ENCODE measurements at regions not wholly inside any gene's neighbourhood (a gene's known extent, or its start where the extent isn't known, plus 50 kb on each side); places are given as distances from the start of the nearest gene placed in this dataset.

- no peaks in the 10 kb centered on the region for H3K9me3 ChIP-seq (ENCODE audit: low read length)
- H3K79me2 ChIP-seq (ENCODE audit: insufficient read depth, low read depth, low read length): no peaks in the 10 kb centered on the region
- H3K36me3 ChIP-seq (ENCODE audit: insufficient read depth, low read length): no peaks in the 10 kb centered on the region
- no peak for DNase-seq (ENCODE audit: low spot score)
- ChIA-PET CTCF (ENCODE audit: unreplicated experiment) (no interaction called here), POLR2A (no interaction called here)
- H3K4me2 ChIP-seq (ENCODE audit: low read length): no peak overlapping the region
- H3K27ac ChIP-seq (ENCODE audit: low read depth, low read length, poor library complexity, severe bottlenecking): no peak overlapping the region
- no peak overlapping the region for H3K4me3 ChIP-seq (ENCODE audit: low read depth, low read length, poor library complexity, severe bottlenecking)
- intact Hi-C loops (cut with micrococcal nuclease; ENCODE audit: unreplicated experiment): no loop called here
- no TSS peak for BruUV-seq (replicated peaks)
- H4K20me1 ChIP-seq (ENCODE audit: insufficient read depth, low read length): no peaks in the 10 kb centered on the region
- H3K4me1 ChIP-seq (ENCODE audit: insufficient read depth, low read length, poor library complexity, severe bottlenecking): no peaks in the 10 kb centered on the region
- H2AFZ ChIP-seq (ENCODE audit: low read length): no peak overlapping the region
- TF ChIP-seq EZH2phosphoT487 (IDR thresholded peaks at IDR 0.05; ENCODE audit: borderline replicate concordance, low read depth, low read length): no peak
- no peak for TF ChIP-seq CTCF (conservative IDR thresholded peaks at IDR 0.05; ENCODE audit: low read length)
- no peaks in the 10 kb centered on the region for H3K9me2 ChIP-seq (ENCODE audit: insufficient read depth, low read length)
These were observed 748.6 kb downstream of the TENT5A start for GRCh38 chr6:81003894-81004293.

GRCh38 chr6:81003156-81003555 is 749.3 kb downstream of the TENT5A start:
- CTCF ChIA-PET (ENCODE audit: unreplicated experiment): no interaction called here
- no peaks in the 10 kb centered on the region for H3K9me3 ChIP-seq (ENCODE audit: low read length)

GRCh38 chr6:81002126-81002525 is 750.4 kb downstream of the TENT5A start:
- ChIA-PET CTCF (ENCODE audit: unreplicated experiment) (no interaction called here), POLR2A (no interaction called here)
- Histone ChIP-seq H3K4me2 (ENCODE audit: low read length) (no peak overlapping the region), H3K27ac (ENCODE audit: low read depth, low read length, poor library complexity, severe bottlenecking) (no peak overlapping the region), H2AFZ (ENCODE audit: low read length) (no peak overlapping the region), H3K4me3 (ENCODE audit: low read depth, low read length, poor library complexity, severe bottlenecking) (no peak overlapping the region), H3K9me3 (ENCODE audit: low read length) (no peaks in the 10 kb centered on the region), H3K9me2 (ENCODE audit: insufficient read depth, low read length) (no peaks in the 10 kb centered on the region), H3K36me3 (ENCODE audit: insufficient read depth, low read length) (no peaks in the 10 kb centered on the region), H4K20me1 (ENCODE audit: insufficient read depth, low read length) (no peaks in the 10 kb centered on the region), H3K79me2 (ENCODE audit: insufficient read depth, low read depth, low read length) (no peaks in the 10 kb centered on the region), H3K4me1 (ENCODE audit: insufficient read depth, low read length, poor library complexity, severe bottlenecking) (no peaks in the 10 kb centered on the region)
- TF ChIP-seq EZH2phosphoT487 (IDR thresholded peaks at IDR 0.05; ENCODE audit: borderline replicate concordance, low read depth, low read length): no peak
- no peak for TF ChIP-seq CTCF (conservative IDR thresholded peaks at IDR 0.05; ENCODE audit: low read length)
- intact Hi-C loops (cut with micrococcal nuclease; ENCODE audit: unreplicated experiment): no loop called here
- DNase-seq (ENCODE audit: low spot score): no peak
- no TSS peak for BruUV-seq (replicated peaks)

More at GRCh38 chr6:81003156-81003555, 749.3 kb downstream of the TENT5A start:
- no peak for DNase-seq (ENCODE audit: low spot score)
- H3K4me2 ChIP-seq (ENCODE audit: low read length): no peak overlapping the region
- H3K4me1 ChIP-seq (ENCODE audit: insufficient read depth, low read length, poor library complexity, severe bottlenecking): no peaks in the 10 kb centered on the region
- H2AFZ ChIP-seq (ENCODE audit: low read length): no peak overlapping the region
- no peaks in the 10 kb centered on the region for H3K36me3 ChIP-seq (ENCODE audit: insufficient read depth, low read length)
- intact Hi-C loops (cut with micrococcal nuclease; ENCODE audit: unreplicated experiment): no loop called here
- no peaks in the 10 kb centered on the region for H3K9me2 ChIP-seq (ENCODE audit: insufficient read depth, low read length)
- no peaks in the 10 kb centered on the region for H4K20me1 ChIP-seq (ENCODE audit: insufficient read depth, low read length)
- TF ChIP-seq EZH2phosphoT487 (IDR thresholded peaks at IDR 0.05; ENCODE audit: borderline replicate concordance, low read depth, low read length) (no peak), CTCF (conservative IDR thresholded peaks at IDR 0.05; ENCODE audit: low read length) (no peak)
- no TSS peak for BruUV-seq (replicated peaks)
- POLR2A ChIA-PET: no interaction called here
- H3K27ac ChIP-seq (ENCODE audit: low read depth, low read length, poor library complexity, severe bottlenecking): no peak overlapping the region
- no peaks in the 10 kb centered on the region for H3K79me2 ChIP-seq (ENCODE audit: insufficient read depth, low read depth, low read length)
- no peak overlapping the region for H3K4me3 ChIP-seq (ENCODE audit: low read depth, low read length, poor library complexity, severe bottlenecking)
